Heart left ventricle (tissue), 16 donors: ENCODE measurements at regions not wholly inside any gene's neighbourhood (a gene's known extent, or its start where the extent isn't known, plus 50 kb on each side); places are given as distances from the start of the nearest gene placed in this dataset.
"Not testable (repeated sequence)": the region's sequence is repeated elsewhere in the genome, so short reads cannot be mapped to it uniquely, and the experiment has no call there.

Experiments
- ATAC-seq, 4 donors: fragments of 200-7000 bp; cut with Tn5 transposase; one replicate each; pipeline ENCODE4 v1.9.1; 2020 to 2022; ENCODE audit warnings: moderate library complexity in 4 of 4, mild to moderate bottlenecking in 3 of 4, moderate number of reproducible peaks in 1 of 4
- DNase-seq, 5 donors: peaks; one replicate each; pipeline ENCODE4 v3.0.0-alpha.2; 2020
- H3K27ac ChIP-seq, 12 donors: fragments of 200-600 bp; sonication (generic) in 4 of 12; one replicate each; pipeline versions ENCODE4 v1.5.0 to v1.8.0; 2016 to 2022; ENCODE audit warnings: mild to moderate bottlenecking in 2 of 12
- H3K27me3 ChIP-seq, 9 donors: fragments of 200-600 bp; sonication (generic) in 2 of 9; one replicate each; pipeline versions ENCODE4 v1.5.1 to v1.8.0; 2016 to 2022; ENCODE audit warnings: mild to moderate bottlenecking in 3 of 9
- H3K36me3 ChIP-seq, 9 donors: fragments of 200-600 bp; sonication (generic) in 2 of 9; one replicate each; pipeline versions ENCODE4 v1.5.0 to v1.8.0; 2018 to 2022; ENCODE audit warnings: mild to moderate bottlenecking in 2 of 9
- H3K4me1 ChIP-seq, 12 donors: fragments of 200-600 bp; sonication (generic) in 4 of 12; one replicate each; pipeline versions ENCODE4 v1.5.0 to v1.8.0; 2016 to 2022; ENCODE audit warnings: mild to moderate bottlenecking in 3 of 12
- H3K4me3 ChIP-seq, 12 donors: fragments of 200-600 bp; sonication (generic) in 4 of 12; one replicate each; pipeline versions ENCODE4 v1.5.0 to v1.8.0; 2017 to 2022; ENCODE audit warnings: mild to moderate bottlenecking in 9 of 12, moderate library complexity in 4 of 12
- H3K9me3 ChIP-seq, 12 donors: fragments of 200-600 bp; sonication (generic) in 4 of 12; one replicate each; pipeline versions ENCODE4 v1.5.0 to v1.8.0; 2016 to 2022; ENCODE audit warnings: mild to moderate bottlenecking in 1 of 12
- POLR2A ChIP-seq, 2 donors: fragments of 450-650 bp; IDR thresholded peaks; one replicate each; pipeline ENCODE4 v1.6.1; 2017; ENCODE audit warnings: antibody characterized with exemption in 2 of 2, mild to moderate bottlenecking in 2 of 2, moderate library complexity in 2 of 2
- WGBS, 4 donors: extraction: QIAGEN DNeasy Blood & Tissue Kit in 2 of 4; methylation state at CpG; one replicate each; pipeline versions ENCODE4 v1.1.5 to v1.1.7; 2013 to 2018; 5-methylcytosine and 5-hydroxymethylcytosine counted together
- intact Hi-C, 10 donors: fragments of 100-400 bp; cut with DNase I; formaldehyde crosslinking; loops; one replicate each; pipeline versions ENCODE4 v1.11.1 to v1.14.2; 2022
- TF ChIP-seq, protein P1 (sequence below), 12 donors: fragments of 200-600 bp; sonication (generic) in 4 of 12; IDR thresholded peaks; one replicate each; pipeline versions ENCODE4 v1.5.0 to v1.8.0; 2018 to 2022; ENCODE audit warnings: antibody characterized with exemption in 12 of 12, mild to moderate bottlenecking in 5 of 12
- donor health status: ischemic (EF 13 %, LVEDD 7.1; RV severe dilation, severe dysfunction).
- donor health status: healthy with polysubstance abuse.
- donor health status: DM: no; HTN: yes; CAD: no.
- donor health status: DM: no; HTN: no; CAD: no.
- donor health status: ischemic (EF 25% LVEDD 6.9; RV normal size, moderate dysfunction).
- donor health status: ischemic (EF 25% LVEDD 5.7; RV mildly dilated, moderate dysfunction).
- donor health status: healthy.
- donor health status: DM: yes; HTN: yes; CAD: no.
- donor health status: ischemic (EF 35%, LVEDD 5.7; RV mildly dilated, moderate dysfunction).
- donor health status: nonischemic (EF 11% LVEDD 7.7; RV severe dilation, severe dysfunction).
- donor health status: DM: yes; HTN: yes; CAD: no.
- donor health status: PGD.
- donor health status: ischemic (EF 29% LVEDD 5.4; RV normal size, mild dysfunction).
- donor health status: nonischemic (EF 23%, LVEDD 6.1; RV moderate dilation, normal function).

DNA sequence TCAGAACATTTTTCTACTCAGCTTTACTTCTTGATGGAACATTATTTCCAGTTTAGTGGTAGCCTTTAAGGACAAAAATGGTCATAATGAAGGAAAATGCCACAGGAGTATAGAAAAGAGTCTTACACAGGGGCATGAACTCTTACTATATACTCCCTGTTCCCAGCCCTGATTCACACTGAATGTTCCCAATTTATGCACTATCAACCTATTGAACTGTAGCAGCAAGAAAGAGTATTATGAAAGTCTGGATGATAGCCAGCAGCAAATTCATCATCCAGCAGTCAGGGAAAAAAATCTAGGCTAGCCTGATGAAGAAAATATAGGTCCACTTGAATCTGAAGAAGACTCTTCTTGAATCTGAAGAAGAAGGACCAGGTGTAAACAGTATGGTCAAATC is 1170.3 kb upstream of the CHAC2 start:
- Histone ChIP-seq H3K4me3 (no peak overlapping the region), H3K4me1 (no peaks in the 10 kb centered on the region), H3K27me3 (no peaks in the 10 kb centered on the region), H3K9me3 (peaks cover 0 to 5% (median 0%) of the 10 kb centered on the region in 12 donors), H3K36me3 (no peaks in the 10 kb centered on the region), H3K27ac (no peak overlapping the region)
- TF ChIP-seq, protein P1, sequence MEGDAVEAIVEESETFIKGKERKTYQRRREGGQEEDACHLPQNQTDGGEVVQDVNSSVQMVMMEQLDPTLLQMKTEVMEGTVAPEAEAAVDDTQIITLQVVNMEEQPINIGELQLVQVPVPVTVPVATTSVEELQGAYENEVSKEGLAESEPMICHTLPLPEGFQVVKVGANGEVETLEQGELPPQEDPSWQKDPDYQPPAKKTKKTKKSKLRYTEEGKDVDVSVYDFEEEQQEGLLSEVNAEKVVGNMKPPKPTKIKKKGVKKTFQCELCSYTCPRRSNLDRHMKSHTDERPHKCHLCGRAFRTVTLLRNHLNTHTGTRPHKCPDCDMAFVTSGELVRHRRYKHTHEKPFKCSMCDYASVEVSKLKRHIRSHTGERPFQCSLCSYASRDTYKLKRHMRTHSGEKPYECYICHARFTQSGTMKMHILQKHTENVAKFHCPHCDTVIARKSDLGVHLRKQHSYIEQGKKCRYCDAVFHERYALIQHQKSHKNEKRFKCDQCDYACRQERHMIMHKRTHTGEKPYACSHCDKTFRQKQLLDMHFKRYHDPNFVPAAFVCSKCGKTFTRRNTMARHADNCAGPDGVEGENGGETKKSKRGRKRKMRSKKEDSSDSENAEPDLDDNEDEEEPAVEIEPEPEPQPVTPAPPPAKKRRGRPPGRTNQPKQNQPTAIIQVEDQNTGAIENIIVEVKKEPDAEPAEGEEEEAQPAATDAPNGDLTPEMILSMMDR (IDR thresholded peaks at IDR 0.05) = no peak
- TF ChIP-seq POLR2A (IDR thresholded peaks at IDR 0.05) = no peak
- no peak for DNase-seq
- intact Hi-C loops = no loop called here
- ATAC-seq = no peak

DNA sequence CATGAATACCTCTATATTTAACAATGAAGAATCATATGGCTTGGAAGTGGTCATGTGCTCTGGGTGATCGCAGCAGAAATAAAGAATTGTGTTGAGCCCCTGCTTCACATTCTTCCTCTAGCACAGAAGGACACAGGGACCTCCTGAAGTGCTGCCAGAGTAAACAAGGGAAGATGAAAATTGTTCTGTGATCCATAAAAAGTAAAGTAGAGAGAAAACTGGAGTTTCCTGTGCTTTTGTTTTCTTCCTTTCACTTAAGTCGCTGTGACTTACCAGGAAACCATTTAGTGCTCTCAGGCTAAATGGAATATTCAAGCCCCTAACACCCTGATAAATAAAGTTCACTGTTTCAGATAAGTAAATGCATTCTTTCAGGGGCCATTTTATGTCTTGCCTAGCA is 1173.6 kb upstream of the CHAC2 start:
- WGBS, 4 donors = 24 to 38% (median 31%) methylated on average over 2 of the region's 2 CpGs
- no peaks in the 10 kb centered on the region for H3K36me3 ChIP-seq
- DNase-seq (no peak), ATAC-seq (no peak)
- intact Hi-C loops = no loop called here
- H3K9me3 ChIP-seq = peaks cover 0 to 25% (median 0%) of the 10 kb centered on the region in 12 donors
- H3K27ac ChIP-seq = no peak overlapping the region
- no peak overlapping the region for H3K4me3 ChIP-seq
- TF ChIP-seq, protein P1 (IDR thresholded peaks at IDR 0.05) = no peak
- TF ChIP-seq POLR2A (IDR thresholded peaks at IDR 0.05) = no peak
- H3K27me3 ChIP-seq = no peaks in the 10 kb centered on the region
- H3K4me1 ChIP-seq = no peaks in the 10 kb centered on the region

DNA sequence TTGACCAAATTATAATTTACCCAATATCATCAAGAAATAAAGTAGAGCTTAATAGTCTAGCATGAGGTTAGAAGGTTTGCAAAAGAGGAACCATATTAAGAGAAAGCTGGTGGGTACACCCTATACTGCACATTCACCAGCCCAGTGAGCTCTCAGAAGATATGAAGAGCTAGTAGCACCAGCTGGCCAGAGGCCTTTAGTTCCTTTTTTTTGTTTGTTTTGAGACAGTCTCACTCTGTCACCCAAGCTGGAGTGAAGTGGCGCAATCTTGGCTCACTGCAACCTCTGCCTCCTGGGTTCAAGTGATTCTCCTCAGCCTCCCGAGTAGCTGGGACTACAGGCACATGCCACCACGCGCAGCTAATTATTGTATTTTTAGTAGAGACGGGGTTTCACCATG is 1183.5 kb upstream of the CHAC2 start:
- 86 to 93% (median 90%) methylated on average over 5 of the region's 5 CpGs for WGBS, 4 donors
- H3K4me3 ChIP-seq, H3K4me1 ChIP-seq, DNase-seq, ATAC-seq, H3K9me3 ChIP-seq, H3K36me3 ChIP-seq, H3K27me3 ChIP-seq, H3K27ac ChIP-seq, intact Hi-C loops: not testable (repeated sequence)

DNA sequence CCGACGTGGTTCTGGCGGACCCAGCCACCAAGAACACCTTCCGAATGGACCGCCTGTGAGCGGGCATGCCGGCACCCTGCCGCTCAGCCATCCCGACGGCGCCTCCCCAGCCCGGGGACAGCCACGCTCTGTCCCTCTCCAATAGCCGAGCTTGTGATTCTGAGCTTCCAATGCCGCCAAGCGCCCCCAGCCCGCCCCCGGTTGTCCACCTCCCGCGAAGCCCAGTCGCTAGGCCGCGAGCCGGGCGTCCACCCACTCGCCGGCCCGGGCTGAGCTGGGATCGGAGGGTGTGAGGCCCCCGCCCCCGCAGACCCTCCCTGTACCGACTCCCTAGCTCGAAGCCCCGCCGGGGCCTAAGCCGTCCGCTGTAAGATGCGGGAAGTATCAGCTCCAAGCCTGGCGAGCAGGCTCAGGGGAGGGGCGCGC is 1195.1 kb upstream of the CHAC2 start:
- intact Hi-C loops = no loop called here
- 95 to 99% (median 97%) methylated on average over 39 to 41 of the region's 41 CpGs for WGBS, 4 donors
- H3K27ac ChIP-seq = no peak overlapping the region
- H3K4me1 ChIP-seq = no peaks in the 10 kb centered on the region
- no peaks in the 10 kb centered on the region for H3K36me3 ChIP-seq
- DNase-seq (peak in 1 of 5 donors; percentile 60), ATAC-seq (no peak)
- peaks cover 0 to 16% (median 0%) of the 10 kb centered on the region in 12 donors for H3K9me3 ChIP-seq
- H3K4me3 ChIP-seq = no peak overlapping the region
- TF ChIP-seq POLR2A (IDR thresholded peaks at IDR 0.05) = no peak
- TF ChIP-seq, protein P1 (IDR thresholded peaks at IDR 0.05) = no peak
- H3K27me3 ChIP-seq = no peaks in the 10 kb centered on the region
